ENCODE measurements at regions not wholly inside any gene's neighbourhood (a gene's known extent, or its start where the extent isn't known, plus 50 kb on each side); places are given as distances from the start of the nearest gene placed in this dataset.

DNA sequence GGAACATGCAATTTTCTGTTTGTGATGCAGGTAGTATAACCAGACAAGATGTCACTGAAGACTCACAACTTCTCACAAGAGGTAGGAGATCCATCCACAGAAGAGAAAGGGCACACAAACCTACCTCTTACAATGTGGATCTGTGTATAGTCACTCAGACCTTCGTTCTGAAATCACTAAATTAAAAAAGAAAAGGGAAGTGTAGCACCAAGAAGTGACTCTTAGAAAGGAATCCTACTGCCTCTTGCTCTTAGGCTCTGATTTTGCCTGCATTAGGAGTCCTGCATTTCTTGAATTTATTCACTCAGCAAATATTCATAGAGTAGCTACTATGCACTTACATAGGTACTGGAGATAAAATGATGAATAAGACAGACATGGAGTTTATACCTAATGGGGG, 347.6 kb downstream of the BMP4 start:
- TF ChIP-seq ESRRA (IDR thresholded peaks at IDR 0.05; ENCODE audit: borderline replicate concordance, low read depth) (no peak), EGR1 (conservative IDR thresholded peaks at IDR 0.05) (no peak), CHD1 (IDR thresholded peaks at IDR 0.05; ENCODE audit: low read length) (no peak)
- TF ChIP-seq, protein P1, sequence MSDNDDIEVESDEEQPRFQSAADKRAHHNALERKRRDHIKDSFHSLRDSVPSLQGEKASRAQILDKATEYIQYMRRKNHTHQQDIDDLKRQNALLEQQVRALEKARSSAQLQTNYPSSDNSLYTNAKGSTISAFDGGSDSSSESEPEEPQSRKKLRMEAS (CRISPR knock-in tag; IDR thresholded peaks at IDR 0.05): no peak
